NCI-H524 (cell line): ENCODE measurements at regions not wholly inside any gene's neighbourhood (a gene's known extent, or its start where the extent isn't known, plus 50 kb on each side); places are given as distances from the start of the nearest gene placed in this dataset.

ENCODE experiments used
- DNase-seq, 2 experiments: peaks; one replicate each; lab custom pipeline; 2025; lab: John Stamatoyannopoulos, UW

- no peak for DNase-seq
These were observed 56.2 kb upstream of the DPH5 start for GRCh38 chr1:101081496-101082488.

- no peak for DNase-seq
These were observed 55.3 kb upstream of the DPH5 start for GRCh38 chr1:101080859-101081258.

DNA sequence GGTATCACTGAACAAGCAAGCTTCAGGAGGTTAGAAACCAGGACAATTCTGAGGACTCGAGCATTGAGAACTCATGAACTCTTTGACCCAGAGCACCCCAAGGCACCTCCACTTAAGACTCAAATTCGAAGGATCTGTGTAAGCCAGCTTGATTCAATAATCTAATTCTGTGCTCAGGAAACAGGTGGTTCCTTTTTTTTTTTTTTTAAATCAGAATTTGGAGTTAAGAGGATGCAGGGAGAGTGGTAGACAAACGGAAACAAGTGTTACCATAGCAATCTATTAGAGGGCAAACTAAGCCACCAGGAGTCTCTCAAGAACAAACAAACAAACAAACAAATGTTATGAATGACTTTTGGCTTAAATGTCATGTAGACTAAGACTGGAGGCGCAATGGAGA, 53.8 kb upstream of the DPH5 start:
- no peak for DNase-seq

GRCh38 chr1:101077849-101078248, 52.3 kb upstream of the DPH5 start:
- no peak for DNase-seq

GRCh38 chr1:101075926-101076325, 50.3 kb upstream of the DPH5 start:
- DNase-seq, result no peak
